ENCODE measurements at regions not wholly inside any gene's neighbourhood (a gene's known extent, or its start where the extent isn't known, plus 50 kb on each side); places are given as distances from the start of the nearest gene placed in this dataset.

GRCh38 chr6:168746643-168747042 is 305.7 kb downstream of the SMOC2 start:
- Histone ChIP-seq H2BK5ac (ENCODE audit: low read length) (no peak overlapping the region), H3K36me3 (replicated peaks in 1 of 2; ENCODE audit: control insufficient read depth in 2 of 2, insufficient read depth in 2 of 2, low read length in 2 of 2) (no peaks in the 10 kb centered on the region), H3K18ac (ENCODE audit: low read length) (no peak overlapping the region), H3K23ac (ENCODE audit: low read depth, low read length, poor library complexity) (no peak overlapping the region), H3K9me3 (replicated peaks in 1 of 2; ENCODE audit: control insufficient read depth in 2 of 2, insufficient read depth in 1 of 2, low read depth in 1 of 2, low read length in 2 of 2) (peaks cover 0 to 2% of the 10 kb centered on the region in 2 donors), H2BK12ac (ENCODE audit: low read length) (no peak overlapping the region), H2BK120ac (ENCODE audit: low read depth, low read length) (no peak overlapping the region), H3K4me2 (ENCODE audit: insufficient read depth, low read length, poor library complexity, severe bottlenecking) (no peak overlapping the region), H3K79me1 (ENCODE audit: low read depth, low read length) (no peaks in the 10 kb centered on the region), H2AK5ac (ENCODE audit: low read depth, low read length) (no peak overlapping the region), H3K14ac (ENCODE audit: low read length) (no peak overlapping the region), H3K27ac (replicated peaks; ENCODE audit: low read length) (no peak overlapping the region), H4K8ac (ENCODE audit: low read depth, low read length) (no peak overlapping the region), H2BK15ac (ENCODE audit: low read length) (no peak overlapping the region), H4K91ac (ENCODE audit: low read depth, low read length, poor library complexity) (no peak overlapping the region), H2AFZ (ENCODE audit: low read length) (no peak overlapping the region), H3K9ac (ENCODE audit: low read depth, low read length, poor library complexity) (no peak overlapping the region), H3K4me3 (ENCODE audit: low read length in 2 of 2) (no peak overlapping the region), H3K27me3 (ENCODE audit: control insufficient read depth in 3 of 3, insufficient read depth in 3 of 3, low read depth in 1 of 3, low read length in 3 of 3) (no peaks in the 10 kb centered on the region), H3K4ac (ENCODE audit: low read length) (no peak overlapping the region), H3K4me1 (ENCODE audit: control insufficient read depth in 2 of 2, insufficient read depth in 1 of 2, low read depth in 1 of 2, low read length in 2 of 2) (peaks cover 5 to 6% of the 10 kb centered on the region in 2 donors)
- WGBS, 2 donors (ENCODE audit: extremely low coverage in 2 of 2, insufficient read length in 2 of 2, insufficient replicate concordance in 1 of 2) = no CpG with 5 or more reads among the region's 1 CpG
- DNase-seq (ENCODE audit: low spot score) = no peak

DNA sequence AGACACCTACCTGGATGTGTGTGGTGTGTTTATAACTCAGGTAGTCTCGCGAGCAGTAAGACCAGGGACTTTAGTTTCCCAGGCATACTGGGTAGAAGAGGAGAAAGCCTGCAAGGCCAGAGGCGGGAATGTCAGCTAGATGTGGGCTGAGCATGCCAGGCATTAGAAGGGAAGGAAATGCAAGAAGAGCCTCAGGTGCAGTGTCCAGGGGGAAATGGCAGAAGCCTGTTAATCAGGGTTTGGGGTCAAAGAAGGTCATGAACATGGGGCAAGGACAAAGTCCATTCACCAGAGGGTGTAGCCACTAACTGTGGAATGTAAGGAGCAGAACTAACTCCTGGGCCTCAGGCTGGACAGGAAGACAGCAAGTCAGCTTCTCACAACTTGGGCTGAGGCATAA is 305.0 kb downstream of the SMOC2 start:
- no peak overlapping the region for H2BK5ac ChIP-seq (ENCODE audit: low read length)

DNA sequence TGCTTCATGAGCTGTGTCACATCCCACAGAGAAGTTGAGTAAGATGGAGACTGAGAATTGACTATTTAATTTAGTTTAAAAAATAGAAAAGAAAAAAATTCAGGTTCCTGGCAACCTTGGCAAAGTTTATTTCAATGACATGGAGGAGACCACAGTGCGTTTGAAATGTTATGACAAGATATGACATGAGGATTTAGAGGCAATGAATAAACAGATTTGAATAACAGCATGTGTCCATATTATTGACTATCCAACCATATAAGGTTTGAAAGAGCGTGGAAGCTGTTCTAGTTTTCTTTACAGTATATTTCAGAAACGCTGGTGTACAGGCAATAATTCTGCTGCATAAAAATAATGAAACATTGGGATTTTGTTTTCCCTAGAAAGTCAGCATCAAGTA is 303.9 kb downstream of the SMOC2 start:
- Histone ChIP-seq H2BK15ac (ENCODE audit: low read length) (no peak overlapping the region), H3K4ac (ENCODE audit: low read length) (no peak overlapping the region), H3K79me1 (ENCODE audit: low read depth, low read length) (no peaks in the 10 kb centered on the region), H3K36me3 (replicated peaks in 1 of 2; ENCODE audit: control insufficient read depth in 2 of 2, insufficient read depth in 2 of 2, low read length in 2 of 2) (no peaks in the 10 kb centered on the region), H2AFZ (ENCODE audit: low read length) (no peak overlapping the region), H3K18ac (ENCODE audit: low read length) (no peak overlapping the region), H3K14ac (ENCODE audit: low read length) (no peak overlapping the region), H3K4me1 (ENCODE audit: control insufficient read depth in 2 of 2, insufficient read depth in 1 of 2, low read depth in 1 of 2, low read length in 2 of 2) (peaks cover 5 to 6% of the 10 kb centered on the region in 2 donors), H2BK12ac (ENCODE audit: low read length) (no peak overlapping the region), H2BK5ac (ENCODE audit: low read length) (no peak overlapping the region), H2AK5ac (ENCODE audit: low read depth, low read length) (no peak overlapping the region), H3K23ac (ENCODE audit: low read depth, low read length, poor library complexity) (no peak overlapping the region), H4K8ac (ENCODE audit: low read depth, low read length) (no peak overlapping the region), H2BK120ac (ENCODE audit: low read depth, low read length) (no peak overlapping the region), H3K9ac (ENCODE audit: low read depth, low read length, poor library complexity) (no peak overlapping the region), H3K27ac (replicated peaks; ENCODE audit: low read length) (no peak overlapping the region), H4K91ac (ENCODE audit: low read depth, low read length, poor library complexity) (no peak overlapping the region), H3K4me3 (ENCODE audit: low read length in 2 of 2) (no peak overlapping the region), H3K4me2 (ENCODE audit: insufficient read depth, low read length, poor library complexity, severe bottlenecking) (no peak overlapping the region), H3K9me3 (replicated peaks in 1 of 2; ENCODE audit: control insufficient read depth in 2 of 2, insufficient read depth in 1 of 2, low read depth in 1 of 2, low read length in 2 of 2) (peaks cover 0 to 7% of the 10 kb centered on the region in 2 donors), H3K27me3 (ENCODE audit: control insufficient read depth in 3 of 3, insufficient read depth in 3 of 3, low read depth in 1 of 3, low read length in 3 of 3) (no peaks in the 10 kb centered on the region)
- no peak for DNase-seq (ENCODE audit: low spot score)
- no CpG with 5 or more reads among the region's 3 CpGs for WGBS, 2 donors (ENCODE audit: extremely low coverage in 2 of 2, insufficient read length in 2 of 2, insufficient replicate concordance in 1 of 2)

More for the DNA sequence above, 305.0 kb downstream of the SMOC2 start:
- Histone ChIP-seq H3K18ac (ENCODE audit: low read length) (no peak overlapping the region), H3K27ac (replicated peaks; ENCODE audit: low read length) (no peak overlapping the region), H3K14ac (ENCODE audit: low read length) (no peak overlapping the region), H3K23ac (ENCODE audit: low read depth, low read length, poor library complexity) (no peak overlapping the region), H4K8ac (ENCODE audit: low read depth, low read length) (no peak overlapping the region), H3K4ac (ENCODE audit: low read length) (no peak overlapping the region), H2BK120ac (ENCODE audit: low read depth, low read length) (no peak overlapping the region), H3K36me3 (replicated peaks in 1 of 2; ENCODE audit: control insufficient read depth in 2 of 2, insufficient read depth in 2 of 2, low read length in 2 of 2) (no peaks in the 10 kb centered on the region), H3K4me3 (ENCODE audit: low read length in 2 of 2) (no peak overlapping the region), H2BK15ac (ENCODE audit: low read length) (no peak overlapping the region), H3K4me1 (ENCODE audit: control insufficient read depth in 2 of 2, insufficient read depth in 1 of 2, low read depth in 1 of 2, low read length in 2 of 2) (peaks cover 5 to 6% of the 10 kb centered on the region in 2 donors), H2AK5ac (ENCODE audit: low read depth, low read length) (no peak overlapping the region), H2BK12ac (ENCODE audit: low read length) (no peak overlapping the region), H3K9me3 (replicated peaks in 1 of 2; ENCODE audit: control insufficient read depth in 2 of 2, insufficient read depth in 1 of 2, low read depth in 1 of 2, low read length in 2 of 2) (peaks cover 0 to 2% of the 10 kb centered on the region in 2 donors), H3K27me3 (ENCODE audit: control insufficient read depth in 3 of 3, insufficient read depth in 3 of 3, low read depth in 1 of 3, low read length in 3 of 3) (no peaks in the 10 kb centered on the region), H2AFZ (ENCODE audit: low read length) (no peak overlapping the region), H3K79me1 (ENCODE audit: low read depth, low read length) (no peaks in the 10 kb centered on the region), H4K91ac (ENCODE audit: low read depth, low read length, poor library complexity) (no peak overlapping the region), H3K9ac (ENCODE audit: low read depth, low read length, poor library complexity) (no peak overlapping the region), H3K4me2 (ENCODE audit: insufficient read depth, low read length, poor library complexity, severe bottlenecking) (no peak overlapping the region)
- WGBS, 2 donors (ENCODE audit: extremely low coverage in 2 of 2, insufficient read length in 2 of 2, insufficient replicate concordance in 1 of 2) = no CpG with 5 or more reads among the region's 3 CpGs
- DNase-seq (ENCODE audit: low spot score) = no peak

GRCh38 chr6:168741942-168742782 is 301.2 kb downstream of the SMOC2 start:
- Histone ChIP-seq H3K4me3 (ENCODE audit: low read length in 2 of 2) (peak overlapping the region in 1 of 2 donors; percentile 56), H3K18ac (ENCODE audit: low read length) (peak overlapping the region; percentile 81), H3K79me1 (ENCODE audit: low read depth, low read length) (no peaks in the 10 kb centered on the region), H3K4ac (ENCODE audit: low read length) (peak overlapping the region; percentile 66), H2BK5ac (ENCODE audit: low read length) (no peak overlapping the region), H2AFZ (ENCODE audit: low read length) (peak overlapping the region; percentile 71), H2BK120ac (ENCODE audit: low read depth, low read length) (no peak overlapping the region), H3K4me2 (ENCODE audit: insufficient read depth, low read length, poor library complexity, severe bottlenecking) (no peak overlapping the region), H3K4me1 (ENCODE audit: control insufficient read depth in 2 of 2, insufficient read depth in 1 of 2, low read depth in 1 of 2, low read length in 2 of 2) (peaks cover 5 to 6% of the 10 kb centered on the region in 2 donors), H3K14ac (ENCODE audit: low read length) (no peak overlapping the region), H2AK5ac (ENCODE audit: low read depth, low read length) (no peak overlapping the region), H3K23ac (ENCODE audit: low read depth, low read length, poor library complexity) (no peak overlapping the region), H4K91ac (ENCODE audit: low read depth, low read length, poor library complexity) (no peak overlapping the region), H3K9ac (ENCODE audit: low read depth, low read length, poor library complexity) (peak overlapping the region; percentile 44), H3K36me3 (replicated peaks in 1 of 2; ENCODE audit: control insufficient read depth in 2 of 2, insufficient read depth in 2 of 2, low read length in 2 of 2) (no peaks in the 10 kb centered on the region), H4K8ac (ENCODE audit: low read depth, low read length) (no peak overlapping the region), H3K27me3 (ENCODE audit: control insufficient read depth in 3 of 3, insufficient read depth in 3 of 3, low read depth in 1 of 3, low read length in 3 of 3) (no peaks in the 10 kb centered on the region), H3K9me3 (replicated peaks in 1 of 2; ENCODE audit: control insufficient read depth in 2 of 2, insufficient read depth in 1 of 2, low read depth in 1 of 2, low read length in 2 of 2) (peaks cover 0 to 12% of the 10 kb centered on the region in 2 donors), H3K27ac (replicated peaks; ENCODE audit: low read length) (peak overlapping the region; percentile 5), H2BK12ac (ENCODE audit: low read length) (peak overlapping the region; percentile 94), H2BK15ac (ENCODE audit: low read length) (no peak overlapping the region)
- WGBS, 2 donors (ENCODE audit: extremely low coverage in 2 of 2, insufficient read length in 2 of 2, insufficient replicate concordance in 1 of 2) = no CpG with 5 or more reads among the region's 23 CpGs
- DNase-seq (ENCODE audit: low spot score) = no peak

Data from neuronal stem cell (in vitro differentiated cells).